Right lobe of liver (tissue), 4 donors: ENCODE measurements at regions not wholly inside any gene's neighbourhood (a gene's known extent, or its start where the extent isn't known, plus 50 kb on each side); places are given as distances from the start of the nearest gene placed in this dataset.

Experiments
- CTCF ChIP-seq, 4 donors: fragments of 200-600 bp in 3 of 4; fragments of 450-650 bp in 1 of 4; IDR thresholded peaks; one replicate each; pipeline versions ENCODE4 v1.5.1 to v1.8.0; 2016 to 2022; ENCODE audit warnings: antibody characterized with exemption in 4 of 4, mild to moderate bottlenecking in 2 of 4
- POLR2A ChIP-seq: fragments of 450-650 bp; IDR thresholded peaks from one replicate; pipeline ENCODE4 v1.6.1; 2017; ENCODE audit warnings: antibody characterized with exemption, mild to moderate bottlenecking
- donor health status: DM: no; HTN: no; CAD: no.
- donor health status: DM: no; HTN: no; CAD: no.
- donor health status: DM: no; HTN: yes; CAD: no.

- no peak for TF ChIP-seq CTCF (IDR thresholded peaks at IDR 0.05)
- no peak for TF ChIP-seq POLR2A
These were observed 197.6 kb downstream of the MINAR1 start for GRCh38 chr15:79629687-79630086.
